Testis (tissue), 2 donors: ENCODE measurements at regions not wholly inside any gene's neighbourhood (a gene's known extent, or its start where the extent isn't known, plus 50 kb on each side); places are given as distances from the start of the nearest gene placed in this dataset.
"Not testable (repeated sequence)": the region's sequence is repeated elsewhere in the genome, so short reads cannot be mapped to it uniquely, and the experiment has no call there.

Experiments used
- DNase-seq: peaks from one replicate; pipeline ENCODE4 v3.0.0-alpha.2; 2019
- H3K27ac ChIP-seq, 2 donors: fragments of 200-600 bp; sonication (generic); one replicate each; pipeline ENCODE4 v1.5.1; 2019
- H3K27me3 ChIP-seq: fragments of 200-600 bp; sonication (generic); one replicate; pipeline ENCODE4 v1.5.1; 2019
- H3K36me3 ChIP-seq: fragments of 200-600 bp; sonication (generic); one replicate; pipeline ENCODE4 v1.5.1; 2017; ENCODE audit warnings: low read depth; ENCODE audit errors: missing control alignments
- H3K4me1 ChIP-seq: fragments of 200-600 bp; sonication (generic); one replicate; pipeline ENCODE4 v1.5.1; 2019
- H3K4me3 ChIP-seq, 2 donors: fragments of 200-600 bp; sonication (generic); one replicate each; pipeline ENCODE4 v1.5.1; 2017 to 2019
- H3K9me3 ChIP-seq: fragments of 200-600 bp; sonication (generic); one replicate; pipeline ENCODE4 v1.5.1; 2017
- POLR2A ChIP-seq: fragments of 450-650 bp; IDR thresholded peaks from one replicate; pipeline ENCODE4 v1.6.1; 2017; ENCODE audit warnings: antibody characterized with exemption, mild to moderate bottlenecking, moderate library complexity
- WGBS, 2 donors: methylation state at CpG; one replicate each; pipeline ENCODE4 v1.1.5; 2018; 5-methylcytosine and 5-hydroxymethylcytosine counted together
- intact Hi-C: fragments of 100-400 bp; cut with DNase I; formaldehyde crosslinking; loops from one replicate; pipeline ENCODE4 v1.15.1; 2023; ENCODE audit warnings: low total_unique reads
- TF ChIP-seq, protein P1 (sequence below), 3 experiments: fragments of 450-650 bp in 2 of 3; fragments of 200-600 bp in 1 of 3; sonication (generic) in 1 of 3; IDR thresholded peaks; one replicate each; pipeline ENCODE4 v1.5.1; 2016 to 2019; ENCODE audit warnings: antibody characterized with exemption in 3 of 3, mild to moderate bottlenecking in 2 of 3, moderate library complexity in 1 of 3

DNA sequence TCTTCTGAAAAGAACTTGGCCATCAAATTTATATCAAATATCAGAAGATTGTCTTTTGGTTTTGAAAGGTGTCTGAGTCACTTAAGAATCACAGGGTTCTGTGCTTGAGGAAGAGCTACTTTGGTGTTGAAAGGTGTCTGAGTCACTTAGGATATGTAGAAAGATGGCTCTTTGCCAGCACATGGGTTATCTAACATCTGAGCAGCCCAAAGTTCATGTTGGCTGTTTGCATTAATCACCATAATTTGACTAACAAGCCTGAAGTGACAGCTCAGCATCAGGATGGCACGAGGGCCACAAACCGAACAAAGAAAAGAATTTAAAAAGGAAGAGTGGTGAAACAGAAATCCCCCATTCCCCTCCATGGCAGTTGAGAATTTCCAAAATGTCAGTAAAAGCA is 190.5 kb upstream of the CMC1 start:
- H3K27me3 ChIP-seq, result no peaks in the 10 kb centered on the region
- TF ChIP-seq, protein P1, sequence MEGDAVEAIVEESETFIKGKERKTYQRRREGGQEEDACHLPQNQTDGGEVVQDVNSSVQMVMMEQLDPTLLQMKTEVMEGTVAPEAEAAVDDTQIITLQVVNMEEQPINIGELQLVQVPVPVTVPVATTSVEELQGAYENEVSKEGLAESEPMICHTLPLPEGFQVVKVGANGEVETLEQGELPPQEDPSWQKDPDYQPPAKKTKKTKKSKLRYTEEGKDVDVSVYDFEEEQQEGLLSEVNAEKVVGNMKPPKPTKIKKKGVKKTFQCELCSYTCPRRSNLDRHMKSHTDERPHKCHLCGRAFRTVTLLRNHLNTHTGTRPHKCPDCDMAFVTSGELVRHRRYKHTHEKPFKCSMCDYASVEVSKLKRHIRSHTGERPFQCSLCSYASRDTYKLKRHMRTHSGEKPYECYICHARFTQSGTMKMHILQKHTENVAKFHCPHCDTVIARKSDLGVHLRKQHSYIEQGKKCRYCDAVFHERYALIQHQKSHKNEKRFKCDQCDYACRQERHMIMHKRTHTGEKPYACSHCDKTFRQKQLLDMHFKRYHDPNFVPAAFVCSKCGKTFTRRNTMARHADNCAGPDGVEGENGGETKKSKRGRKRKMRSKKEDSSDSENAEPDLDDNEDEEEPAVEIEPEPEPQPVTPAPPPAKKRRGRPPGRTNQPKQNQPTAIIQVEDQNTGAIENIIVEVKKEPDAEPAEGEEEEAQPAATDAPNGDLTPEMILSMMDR (IDR thresholded peaks at IDR 0.05), result no peak
- no peak for TF ChIP-seq POLR2A
- no peaks in the 10 kb centered on the region for H3K4me1 ChIP-seq
- H3K9me3 ChIP-seq, result no peaks in the 10 kb centered on the region
- DNase-seq, result no peak
- H3K4me3 ChIP-seq, result no peak overlapping the region
- H3K27ac ChIP-seq, result no peak overlapping the region
- intact Hi-C loops, result no loop called here
- WGBS, 2 donors, result 80 to 88% methylated on average over 2 of the region's 2 CpGs
- no peaks in the 10 kb centered on the region for H3K36me3 ChIP-seq

DNA sequence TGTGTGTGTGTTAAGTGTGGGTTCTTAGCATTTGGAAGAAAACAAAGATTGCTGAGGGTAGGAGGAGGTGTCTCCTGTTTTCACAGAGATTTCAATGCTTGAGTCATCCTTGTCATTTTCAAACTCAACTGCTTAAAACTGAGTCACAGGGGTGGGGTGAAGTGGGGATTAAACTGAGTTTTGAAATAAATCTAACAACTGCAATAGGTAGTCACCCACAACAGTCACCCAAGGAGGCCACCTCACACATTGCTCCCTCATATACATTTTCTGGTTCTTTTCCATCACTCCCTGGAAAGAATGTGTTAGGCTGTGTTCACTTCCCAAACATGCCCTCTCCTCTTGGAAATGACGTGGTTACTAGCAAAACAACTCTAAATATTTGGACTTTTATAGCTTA is 187.7 kb upstream of the CMC1 start:
- DNase-seq, result no peak
- Histone ChIP-seq H3K4me3 (no peak overlapping the region), H3K27me3 (no peaks in the 10 kb centered on the region), H3K36me3 (no peaks in the 10 kb centered on the region), H3K4me1 (no peaks in the 10 kb centered on the region), H3K9me3 (no peaks in the 10 kb centered on the region), H3K27ac (no peak overlapping the region)
- intact Hi-C loops, result no loop called here
- WGBS, 2 donors, result 50 to 70% methylated on average over 1 of the region's 1 CpG
- no peak for TF ChIP-seq POLR2A
- TF ChIP-seq, protein P1 (IDR thresholded peaks at IDR 0.05), result no peak

DNA sequence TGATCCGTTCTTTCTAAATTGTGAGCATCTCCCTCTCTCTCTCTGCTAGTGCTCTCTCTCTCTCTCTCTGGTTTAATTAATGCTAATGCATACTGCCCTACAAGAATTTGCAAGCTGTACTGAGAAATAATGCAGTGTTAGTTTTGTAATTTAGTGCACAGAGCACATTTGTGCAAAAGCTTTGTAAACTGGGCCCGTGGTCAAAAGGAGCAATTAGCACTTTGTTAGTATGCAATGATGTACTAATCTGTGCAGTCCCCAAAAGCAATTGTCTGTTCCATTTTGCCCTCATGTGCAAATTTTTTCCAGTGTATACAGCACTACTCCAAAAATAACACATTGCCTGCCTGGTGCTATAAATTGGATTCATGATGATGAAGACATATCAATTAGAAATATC is 184.6 kb upstream of the CMC1 start:
- no peak for TF ChIP-seq POLR2A
- TF ChIP-seq, protein P1 (IDR thresholded peaks at IDR 0.05), result no peak
- whole genome bisulfite sequencing, 2 donors, result 62 to 84% methylated on average over 2 of the region's 2 CpGs

DNA sequence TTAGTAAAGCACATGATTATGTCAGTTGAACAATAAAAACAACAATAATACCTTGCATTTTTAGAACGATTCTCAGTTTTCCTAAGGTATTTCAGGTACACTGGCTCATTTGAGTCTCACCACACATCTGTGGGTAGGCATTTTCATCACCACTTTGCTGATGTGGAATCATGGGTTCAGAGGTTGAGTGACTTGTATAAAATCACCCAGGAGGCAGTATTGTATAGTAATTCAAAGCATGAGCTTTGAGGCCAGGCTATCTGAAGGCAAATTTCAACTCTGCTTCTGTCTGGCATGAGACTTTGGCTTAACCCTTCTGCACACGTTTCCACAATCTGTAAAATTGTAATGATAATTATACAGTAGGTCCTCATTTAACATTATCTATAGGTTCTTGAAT is 183.9 kb upstream of the CMC1 start:
- 60 to 75% methylated on average over 2 of the region's 2 CpGs for WGBS, 2 donors
- Histone ChIP-seq H3K27me3 (no peaks in the 10 kb centered on the region), H3K9me3 (no peaks in the 10 kb centered on the region), H3K4me1 (no peaks in the 10 kb centered on the region), H3K27ac (no peak overlapping the region), H3K36me3 (no peaks in the 10 kb centered on the region), H3K4me3 (no peak overlapping the region)
- DNase-seq, result no peak
- TF ChIP-seq POLR2A, result no peak
- TF ChIP-seq, protein P1 (IDR thresholded peaks at IDR 0.05), result no peak
- intact Hi-C loops, result no loop called here

More for the DNA sequence above, 184.6 kb upstream of the CMC1 start:
- Histone ChIP-seq H3K27me3 (no peaks in the 10 kb centered on the region), H3K4me3 (no peak overlapping the region), H3K4me1 (no peaks in the 10 kb centered on the region), H3K36me3 (no peaks in the 10 kb centered on the region), H3K27ac (no peak overlapping the region), H3K9me3 (no peaks in the 10 kb centered on the region)
- intact Hi-C loops, result no loop called here
- no peak for DNase-seq

DNA sequence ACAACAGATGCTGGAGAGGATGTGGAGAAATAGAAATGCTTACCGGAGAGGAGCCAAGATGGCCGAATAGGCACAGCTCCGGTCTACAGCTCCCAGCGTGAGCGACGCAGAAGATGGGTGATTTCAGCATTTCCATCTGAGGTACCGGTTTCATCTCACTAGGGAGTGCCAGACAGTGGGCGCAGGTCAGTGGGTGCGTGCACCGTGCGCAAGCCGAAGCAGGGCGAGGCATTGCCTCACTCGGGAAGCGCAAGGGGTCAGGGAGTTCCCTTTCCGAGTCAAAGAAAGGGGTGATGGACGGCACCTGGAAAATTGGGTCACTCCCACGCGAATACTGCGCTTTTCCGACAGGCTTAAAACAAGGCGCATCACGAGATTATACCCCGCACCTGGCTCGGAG is 182.2 kb upstream of the CMC1 start:
- H3K36me3 ChIP-seq, DNase-seq, H3K4me3 ChIP-seq, H3K4me1 ChIP-seq, H3K27ac ChIP-seq, intact Hi-C loops, H3K27me3 ChIP-seq, H3K9me3 ChIP-seq: not testable (repeated sequence)
- 60 to 89% methylated on average over 18 to 25 of the region's 25 CpGs for WGBS, 2 donors
